ENCODE measurements at regions not wholly inside any gene's neighbourhood (a gene's known extent, or its start where the extent isn't known, plus 50 kb on each side); places are given as distances from the start of the nearest gene placed in this dataset.

GRCh38 chr10:81450651-81451050, 424.3 kb upstream of the NRG3 start:
- H3K27ac ChIP-seq, result no peak overlapping the region
- no peak overlapping the region for H3K4me3 ChIP-seq
- intact Hi-C loops (cut with DNase I), result no loop called here
- 61 to 79% (median 68%) methylated on average over 1 of the region's 1 CpG for WGBS, 3 donors
- TF ChIP-seq EP300 (IDR thresholded peaks at IDR 0.05), result no peak
- no peak for TF ChIP-seq CTCF (IDR thresholded peaks at IDR 0.05)
- no peak for TF ChIP-seq POLR2A (IDR thresholded peaks at IDR 0.05)
- H3K36me3 ChIP-seq, result no peaks in the 10 kb centered on the region
- no peaks in the 10 kb centered on the region for H3K9me3 ChIP-seq
- no peak for DNase-seq
- no peaks in the 10 kb centered on the region for H3K27me3 ChIP-seq
- no peaks in the 10 kb centered on the region for H3K4me1 ChIP-seq (ENCODE audit: insufficient read depth)

- intact Hi-C loops (cut with DNase I), result no loop called here
- H3K27ac ChIP-seq, result no peak overlapping the region
- DNase-seq, result no peak
- TF ChIP-seq EP300 (IDR thresholded peaks at IDR 0.05), result no peak
- TF ChIP-seq POLR2A (IDR thresholded peaks at IDR 0.05), result no peak
- TF ChIP-seq CTCF (IDR thresholded peaks at IDR 0.05), result no peak
- no peaks in the 10 kb centered on the region for H3K27me3 ChIP-seq
- H3K4me1 ChIP-seq (ENCODE audit: insufficient read depth), result no peaks in the 10 kb centered on the region
- H3K36me3 ChIP-seq, result no peaks in the 10 kb centered on the region
- H3K4me3 ChIP-seq, result no peak overlapping the region
- 82 to 89% (median 84%) methylated on average over 11 of the region's 11 CpGs for WGBS, 3 donors
- H3K9me3 ChIP-seq, result no peaks in the 10 kb centered on the region
These were observed 402.0 kb upstream of the NRG3 start for GRCh38 chr10:81472927-81473470.

- no peaks in the 10 kb centered on the region for H3K4me1 ChIP-seq (ENCODE audit: insufficient read depth)
- H3K36me3 ChIP-seq, result no peaks in the 10 kb centered on the region
- TF ChIP-seq POLR2A (IDR thresholded peaks at IDR 0.05) (no peak), EP300 (IDR thresholded peaks at IDR 0.05) (no peak), CTCF (IDR thresholded peaks at IDR 0.05) (no peak)
- no peak overlapping the region for H3K27ac ChIP-seq
- H3K9me3 ChIP-seq, result no peaks in the 10 kb centered on the region
- no peak overlapping the region for H3K4me3 ChIP-seq
- no peaks in the 10 kb centered on the region for H3K27me3 ChIP-seq
- WGBS, 3 donors, result 92 to 96% (median 93%) methylated on average over 4 of the region's 4 CpGs
- intact Hi-C loops (cut with DNase I), result no loop called here
- DNase-seq, result no peak
These were observed 401.2 kb upstream of the NRG3 start for GRCh38 chr10:81473755-81474154.

GRCh38 chr10:81479316-81479715, 395.7 kb upstream of the NRG3 start:
- no peaks in the 10 kb centered on the region for H3K4me1 ChIP-seq (ENCODE audit: insufficient read depth)
- WGBS, 3 donors, result 80 to 90% (median 83%) methylated on average over 3 of the region's 3 CpGs
- no peak overlapping the region for H3K4me3 ChIP-seq
- H3K36me3 ChIP-seq, result no peaks in the 10 kb centered on the region
- DNase-seq, result no peak
- intact Hi-C loops (cut with DNase I), result no loop called here
- H3K27me3 ChIP-seq, result no peaks in the 10 kb centered on the region
- H3K27ac ChIP-seq, result no peak overlapping the region
- TF ChIP-seq POLR2A (IDR thresholded peaks at IDR 0.05) (no peak), CTCF (IDR thresholded peaks at IDR 0.05) (no peak), EP300 (IDR thresholded peaks at IDR 0.05) (no peak)
- no peaks in the 10 kb centered on the region for H3K9me3 ChIP-seq
